A549 (cell line): ENCODE measurements at regions not wholly inside any gene's neighbourhood (a gene's known extent, or its start where the extent isn't known, plus 50 kb on each side); places are given as distances from the start of the nearest gene placed in this dataset.

Experiments used
- POLR2A ChIP-seq: IDR thresholded peaks from 2 replicates; pipeline ENCODE4 v1.6.1; 2012; ENCODE audit warnings: mild to moderate bottlenecking, low read length
- RCOR1 ChIP-seq: fragments of 150-350 bp; IDR thresholded peaks from 2 replicates; pipeline ENCODE4 v1.6.1; 2014; ENCODE audit warnings: antibody characterized with exemption, low read length, low read depth

DNA sequence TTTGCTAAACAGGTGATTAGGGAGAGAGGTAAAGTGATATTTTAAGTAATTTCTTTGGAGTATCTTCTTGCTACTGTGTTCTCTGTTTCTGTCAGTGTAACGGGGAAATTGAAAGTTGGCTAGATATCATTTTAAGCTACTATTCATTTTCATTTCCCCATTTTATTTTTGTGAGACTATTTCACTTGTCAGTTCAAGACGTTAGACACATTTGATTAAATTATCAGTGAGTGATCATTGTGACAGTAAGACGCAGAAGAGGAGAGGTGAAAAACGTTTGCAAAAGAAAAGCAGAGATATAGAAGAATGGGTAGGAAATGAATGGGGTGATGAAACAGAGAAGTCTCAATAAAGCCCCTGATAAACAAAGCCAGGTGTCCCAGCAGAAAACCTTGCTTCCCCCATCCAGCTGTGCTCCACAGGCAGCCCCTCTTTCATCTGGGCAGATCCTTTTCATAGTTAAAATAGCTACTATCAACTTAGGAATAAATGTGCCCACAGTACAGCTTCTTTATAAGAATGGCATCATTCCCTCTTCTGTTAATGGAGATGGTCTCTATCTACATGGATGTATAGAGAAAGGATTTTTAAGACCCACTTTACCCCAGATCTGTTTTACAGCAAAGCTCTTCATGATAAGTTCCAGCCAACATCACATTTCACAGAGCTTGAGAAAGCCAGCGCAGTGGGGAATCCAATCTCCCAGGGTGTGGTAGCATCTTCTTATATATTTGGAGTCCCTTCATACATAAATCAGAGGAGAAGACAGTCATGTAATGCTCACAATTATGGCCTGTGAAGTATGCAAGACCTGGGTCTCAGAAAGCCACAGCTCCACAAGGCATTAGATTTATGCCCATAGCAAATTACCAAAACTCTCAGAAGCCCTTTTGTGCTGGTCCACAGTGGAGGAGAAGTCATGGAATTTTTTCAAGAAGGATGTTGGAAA lies 138.1 kb upstream of the ITGB1 start:
- TF ChIP-seq POLR2A (no peak), RCOR1 (no peak)
